ENCODE measurements at regions not wholly inside any gene's neighbourhood (a gene's known extent, or its start where the extent isn't known, plus 50 kb on each side); places are given as distances from the start of the nearest gene placed in this dataset.
A peak's percentile ranks its signal among the peaks of the same experiment; 100 is the strongest.

DNA sequence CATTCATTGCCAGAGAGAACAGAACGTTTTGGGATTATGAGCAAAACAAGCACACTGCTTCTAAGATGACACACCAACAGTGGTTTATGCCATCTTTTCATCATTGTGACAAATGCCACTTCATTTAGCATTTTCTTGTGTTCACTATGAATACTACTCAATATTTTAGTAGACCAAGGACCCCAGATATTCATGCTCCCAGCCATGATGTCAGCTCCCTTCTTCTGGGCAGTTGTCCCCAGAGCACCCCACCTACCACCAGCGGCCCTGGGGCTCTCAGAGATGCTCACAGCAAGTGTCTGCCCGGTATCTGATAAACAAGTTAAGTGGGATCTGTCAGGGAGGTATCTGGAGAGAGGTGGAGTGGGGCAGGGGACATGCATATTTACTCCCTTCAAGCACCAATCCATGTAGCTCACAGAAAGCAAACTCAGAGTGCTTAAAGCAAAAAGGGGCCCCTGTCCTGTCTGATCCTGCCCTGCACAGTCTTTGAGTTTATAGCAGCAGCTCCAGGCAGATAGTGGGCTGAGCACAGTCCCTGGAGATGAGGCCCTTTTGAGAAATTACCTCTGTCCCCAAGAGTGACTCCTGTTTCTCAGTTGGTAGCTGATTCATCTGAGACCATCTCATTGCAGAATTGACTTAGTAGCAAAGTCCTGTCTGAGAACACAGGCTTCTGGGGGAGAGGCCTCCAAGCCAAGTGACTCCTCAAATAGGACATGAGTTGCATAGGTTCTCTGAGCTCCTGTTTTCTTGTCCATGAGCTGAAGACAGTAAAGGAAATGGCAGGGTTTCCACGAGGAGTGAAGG, 281.8 kb upstream of the KLF6 start:
- H3K27ac ChIP-seq = no peak overlapping the region
- TF ChIP-seq POLR2A (IDR thresholded peaks at IDR 0.05) = no peak
- TF ChIP-seq, protein P1, sequence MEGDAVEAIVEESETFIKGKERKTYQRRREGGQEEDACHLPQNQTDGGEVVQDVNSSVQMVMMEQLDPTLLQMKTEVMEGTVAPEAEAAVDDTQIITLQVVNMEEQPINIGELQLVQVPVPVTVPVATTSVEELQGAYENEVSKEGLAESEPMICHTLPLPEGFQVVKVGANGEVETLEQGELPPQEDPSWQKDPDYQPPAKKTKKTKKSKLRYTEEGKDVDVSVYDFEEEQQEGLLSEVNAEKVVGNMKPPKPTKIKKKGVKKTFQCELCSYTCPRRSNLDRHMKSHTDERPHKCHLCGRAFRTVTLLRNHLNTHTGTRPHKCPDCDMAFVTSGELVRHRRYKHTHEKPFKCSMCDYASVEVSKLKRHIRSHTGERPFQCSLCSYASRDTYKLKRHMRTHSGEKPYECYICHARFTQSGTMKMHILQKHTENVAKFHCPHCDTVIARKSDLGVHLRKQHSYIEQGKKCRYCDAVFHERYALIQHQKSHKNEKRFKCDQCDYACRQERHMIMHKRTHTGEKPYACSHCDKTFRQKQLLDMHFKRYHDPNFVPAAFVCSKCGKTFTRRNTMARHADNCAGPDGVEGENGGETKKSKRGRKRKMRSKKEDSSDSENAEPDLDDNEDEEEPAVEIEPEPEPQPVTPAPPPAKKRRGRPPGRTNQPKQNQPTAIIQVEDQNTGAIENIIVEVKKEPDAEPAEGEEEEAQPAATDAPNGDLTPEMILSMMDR (IDR thresholded peaks at IDR 0.05) = no peak
- intact Hi-C loops (cut with DNase I; ENCODE audit: low total_unique reads) = no loop called here
- no peak for DNase-seq
- no peaks in the 10 kb centered on the region for H3K27me3 ChIP-seq
- no peak overlapping the region for H3K4me3 ChIP-seq
- H3K4me1 ChIP-seq = peaks cover 2% of the 10 kb centered on the region
- no peaks in the 10 kb centered on the region for H3K36me3 ChIP-seq (ENCODE audit: low read depth, missing control alignments)
- WGBS, 2 donors = 85 to 87% methylated on average over 4 of the region's 4 CpGs
- no peaks in the 10 kb centered on the region for H3K9me3 ChIP-seq

DNA sequence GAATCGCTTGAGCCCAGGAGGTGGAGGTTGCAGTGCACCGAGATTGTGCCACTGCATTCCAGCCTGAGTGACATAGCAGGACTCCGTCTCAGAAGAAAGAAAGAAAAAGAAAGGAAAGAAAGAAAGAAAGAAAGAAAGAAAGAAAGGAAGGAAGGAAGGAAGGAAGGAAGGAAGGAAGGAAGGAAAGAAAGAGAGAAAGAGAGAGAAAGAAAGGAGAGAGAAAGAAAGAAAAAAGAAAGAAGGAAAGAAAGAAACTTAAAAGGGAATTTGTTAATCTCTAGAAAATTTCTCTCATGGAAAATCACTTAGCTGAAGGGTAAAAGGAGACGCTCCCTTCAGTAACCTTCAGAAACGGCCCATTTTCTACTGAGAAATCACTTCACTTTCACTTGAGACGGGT, 279.5 kb upstream of the KLF6 start:
- TF ChIP-seq, protein P1 (IDR thresholded peaks at IDR 0.05) = no peak
- TF ChIP-seq POLR2A (IDR thresholded peaks at IDR 0.05) = no peak
- intact Hi-C loops (cut with DNase I; ENCODE audit: low total_unique reads) = no loop called here
- Histone ChIP-seq H3K27ac (no peak overlapping the region), H3K4me3 (no peak overlapping the region), H3K27me3 (no peaks in the 10 kb centered on the region), H3K9me3 (no peaks in the 10 kb centered on the region), H3K4me1 (peaks cover 12% of the 10 kb centered on the region), H3K36me3 (ENCODE audit: low read depth, missing control alignments) (no peaks in the 10 kb centered on the region)
- DNase-seq = no peak
- 91 to 94% methylated on average over 6 of the region's 6 CpGs for WGBS, 2 donors

DNA sequence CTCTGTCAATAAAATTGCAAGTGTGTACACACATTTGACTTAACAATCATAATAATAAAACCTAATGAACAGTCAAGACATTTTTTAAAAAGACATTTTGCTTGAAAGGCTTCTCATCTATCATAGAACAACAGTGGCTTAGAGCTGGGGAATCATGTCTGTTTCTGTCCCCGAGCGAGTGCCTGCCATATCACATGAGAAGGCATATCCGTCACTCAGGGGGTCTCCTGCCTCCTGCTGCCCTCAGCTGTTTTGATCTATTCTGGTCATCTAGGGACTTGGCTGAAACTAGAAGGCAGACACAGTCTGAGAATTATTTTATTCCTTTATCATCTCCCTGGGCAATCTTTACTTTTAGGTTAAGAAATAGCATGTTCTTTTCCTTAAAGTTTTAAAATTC, 278.7 kb upstream of the KLF6 start:
- Histone ChIP-seq H3K27ac (no peak overlapping the region), H3K9me3 (no peaks in the 10 kb centered on the region), H3K27me3 (no peaks in the 10 kb centered on the region), H3K36me3 (ENCODE audit: low read depth, missing control alignments) (no peaks in the 10 kb centered on the region), H3K4me3 (no peak overlapping the region), H3K4me1 (peaks cover 16% of the 10 kb centered on the region)
- TF ChIP-seq, protein P1 (IDR thresholded peaks at IDR 0.05) = no peak
- TF ChIP-seq POLR2A (IDR thresholded peaks at IDR 0.05) = no peak
- intact Hi-C loops (cut with DNase I; ENCODE audit: low total_unique reads) = no loop called here
- no peak for DNase-seq
- WGBS, 2 donors = 89 to 93% methylated on average over 3 of the region's 3 CpGs

DNA sequence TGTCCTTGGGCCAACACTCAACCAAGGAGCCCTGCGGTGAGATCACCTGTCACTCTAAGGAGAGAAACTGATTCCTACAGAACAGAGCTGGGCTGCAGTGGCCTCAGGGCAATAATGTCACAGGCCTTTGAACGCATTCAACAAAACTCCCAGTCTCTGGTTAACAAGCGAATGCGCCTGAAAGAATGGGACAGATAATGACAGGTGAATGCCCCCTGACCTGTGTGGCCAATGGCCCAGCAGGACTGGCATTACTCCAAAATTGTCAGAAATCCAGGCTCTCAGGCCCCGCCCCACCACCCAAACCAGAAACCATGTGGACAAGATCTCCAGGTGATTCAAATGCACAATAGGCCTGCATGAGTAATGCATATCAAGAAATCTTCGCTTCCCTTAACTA, 277.7 kb upstream of the KLF6 start:
- TF ChIP-seq POLR2A (IDR thresholded peaks at IDR 0.05) = no peak
- TF ChIP-seq, protein P1 (IDR thresholded peaks at IDR 0.05) = no peak
- 94 to 100% methylated on average over 6 of the region's 6 CpGs for WGBS, 2 donors
- H3K9me3 ChIP-seq = no peaks in the 10 kb centered on the region
- H3K4me1 ChIP-seq = peaks cover 16% of the 10 kb centered on the region
- H3K4me3 ChIP-seq = no peak overlapping the region
- no peaks in the 10 kb centered on the region for H3K27me3 ChIP-seq
- no peak for DNase-seq
- no peak overlapping the region for H3K27ac ChIP-seq
- H3K36me3 ChIP-seq (ENCODE audit: low read depth, missing control alignments) = no peaks in the 10 kb centered on the region
- intact Hi-C loops (cut with DNase I; ENCODE audit: low total_unique reads) = no loop called here

DNA sequence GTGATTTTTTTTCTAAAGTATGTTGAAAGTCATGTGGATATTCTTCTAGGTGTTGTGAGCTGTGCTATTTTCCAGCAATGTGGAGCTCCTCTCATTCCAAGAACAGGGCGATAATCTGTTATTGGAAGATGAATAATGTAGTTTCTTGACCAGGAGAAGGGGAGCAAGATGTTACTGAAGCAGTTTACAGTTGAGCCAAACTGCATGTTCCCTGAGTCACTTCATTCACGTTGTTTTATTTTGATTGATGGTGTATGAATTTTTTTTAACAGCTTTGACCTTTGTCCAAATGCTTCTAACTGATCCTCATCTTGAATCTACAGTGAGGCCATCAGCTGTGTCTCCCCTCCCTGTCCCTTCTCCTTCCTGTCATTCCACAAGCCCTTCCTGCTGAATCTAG, 277.1 kb upstream of the KLF6 start:
- Histone ChIP-seq H3K4me1 (peaks cover 16% of the 10 kb centered on the region), H3K27ac (peak overlapping the region in 1 of 2 donors; percentile 9)
- WGBS, 2 donors = 50 to 56% methylated on average over 2 of the region's 2 CpGs

More for the DNA sequence above, 277.1 kb upstream of the KLF6 start:
- H3K4me3 ChIP-seq = no peak overlapping the region
- intact Hi-C loops (cut with DNase I; ENCODE audit: low total_unique reads) = no loop called here
- no peaks in the 10 kb centered on the region for H3K27me3 ChIP-seq
- no peaks in the 10 kb centered on the region for H3K9me3 ChIP-seq
- DNase-seq = no peak
- no peaks in the 10 kb centered on the region for H3K36me3 ChIP-seq (ENCODE audit: low read depth, missing control alignments)
- TF ChIP-seq, protein P1 (IDR thresholded peaks at IDR 0.05) = no peak
- TF ChIP-seq POLR2A (IDR thresholded peaks at IDR 0.05) = no peak

Data from testis (tissue), 2 donors.